H1 (cell line): ENCODE measurements at regions not wholly inside any gene's neighbourhood (a gene's known extent, or its start where the extent isn't known, plus 50 kb on each side); places are given as distances from the start of the nearest gene placed in this dataset.

Experiments used
- CTCF ChIA-PET: fragments of 300-600 bp; sonication (Branson Sonifier 250); formaldehyde crosslinking; loops from one replicate; lab custom pipeline; 2021; ENCODE audit not compliant: partially characterized antibody; lab: Charles Lee
- POLR2A ChIA-PET: fragments of 300-600 bp; sonication (Branson Sonifier 250); formaldehyde crosslinking; loops from one replicate; lab custom pipeline; 2021; ENCODE audit warnings: inconsistent platforms; ENCODE audit not compliant: partially characterized antibody; lab: Charles Lee
- DNase-seq, 2 experiments: peaks; one replicate each; pipeline versions ENCODE4 v3.0.0 to v3.0.0-alpha.2; 2010 to 2022; ENCODE audit warnings: low spot score in 2 of 2, low read depth in 1 of 2, mixed read lengths in 1 of 2
- FAIRE-seq: peaks from 2 replicates; lab custom pipeline; 2011; peaks lifted over from hg19 to GRCh38; lab: Jason Lieb, UNC
- H2AFZ ChIP-seq: 2 replicates; pipeline ENCODE4 v1.8.1; 2012; ENCODE audit warnings: low read length, inconsistent platforms
- H2AK5ac ChIP-seq: 2 replicates; pipeline ENCODE4 v1.6.1; 2013; ENCODE audit warnings: low read depth, low read length
- H2BK120ac ChIP-seq: replicated peaks from 2 replicates; pipeline ENCODE3; 2013; ENCODE audit warnings: low read depth, low read length, inconsistent platforms
- H2BK12ac ChIP-seq: 2 replicates; pipeline ENCODE4 v1.6.1; 2013; ENCODE audit warnings: low read depth, low read length
- H2BK15ac ChIP-seq: 2 replicates; pipeline ENCODE4 v1.6.1; 2013; ENCODE audit warnings: low read length
- H2BK20ac ChIP-seq: 2 replicates; pipeline ENCODE4 v1.6.1; 2013; ENCODE audit warnings: low read length
- H2BK5ac ChIP-seq: 2 replicates; pipeline ENCODE4 v1.6.1; 2013; ENCODE audit warnings: low read depth, low read length
- H3K14ac ChIP-seq: 2 replicates; pipeline ENCODE4 v1.6.1; 2013; ENCODE audit warnings: inconsistent platforms; ENCODE audit not compliant: insufficient read length
- H3K18ac ChIP-seq: 2 replicates; pipeline ENCODE4 v1.6.1; 2013; ENCODE audit warnings: low read length; ENCODE audit errors: extremely low read depth
- H3K23ac ChIP-seq: 2 replicates; pipeline ENCODE4 v1.6.1; 2013; ENCODE audit warnings: inconsistent platforms; ENCODE audit not compliant: insufficient read length
- H3K23me2 ChIP-seq: 2 replicates; pipeline ENCODE4 v1.6.1; 2013; ENCODE audit warnings: low read depth, low read length
- H3K27ac ChIP-seq: 2 replicates; pipeline ENCODE4 v1.6.1; 2011; ENCODE audit warnings: low read depth, low read length, inconsistent platforms
- H3K27me3 ChIP-seq, 4 experiments: replicated peaks in 1 of 4; 1 replicate in 1 of 4; 2 replicates in 3 of 4; pipeline versions ENCODE4 v1.6.1 to v1.8.1; 2011 to 2013; ENCODE audit warnings: low read length in 3 of 4, mild to moderate bottlenecking in 3 of 4, inconsistent platforms in 2 of 4, mixed read lengths in 2 of 4, moderate library complexity in 1 of 4; ENCODE audit not compliant: control insufficient read depth in 3 of 4, insufficient read depth in 3 of 4; ENCODE audit errors: extremely low read depth in 1 of 4
- H3K36me3 ChIP-seq, 4 experiments: 2 replicates each; pipeline versions ENCODE4 v1.6.1 to v1.8.1; 2011 to 2013; ENCODE audit warnings: mild to moderate bottlenecking in 4 of 4, low read length in 3 of 4, moderate library complexity in 2 of 4, control low read depth in 1 of 4, inconsistent platforms in 1 of 4; ENCODE audit not compliant: insufficient read depth in 4 of 4, control insufficient read depth in 2 of 4
- H3K4ac ChIP-seq: replicated peaks from 2 replicates; pipeline ENCODE3; 2013; ENCODE audit warnings: low read length, low read depth, mixed read lengths, inconsistent platforms; ENCODE audit not compliant: insufficient read length
- H3K4me1 ChIP-seq, 4 experiments: replicated peaks in 1 of 4; 1 replicate in 1 of 4; 2 replicates in 3 of 4; pipeline versions ENCODE4 v1.6.1 to v1.8.1; 2011 to 2013; ENCODE audit warnings: low read length in 3 of 4, inconsistent platforms in 2 of 4, mixed read lengths in 1 of 4; ENCODE audit not compliant: insufficient read depth in 4 of 4, control insufficient read depth in 3 of 4
- H3K4me2 ChIP-seq, 2 experiments: 2 replicates each; pipeline versions ENCODE4 v1.6.1 to v1.8.1; 2011 to 2013; ENCODE audit warnings: low read depth in 2 of 2, low read length in 2 of 2, control low read depth in 1 of 2, inconsistent platforms in 1 of 2, mild to moderate bottlenecking in 1 of 2; ENCODE audit not compliant: insufficient read depth in 1 of 2
- H3K4me3 ChIP-seq, 4 experiments: fragments of 200-600, 300-600 bp in 1 of 4; sonication (generic), shearing (Covaris generic), sonication (Bioruptor Twin) in 1 of 4; 2 replicates each; pipeline versions ENCODE4 v1.5.1 to v1.8.1; 2011 to 2016; ENCODE audit warnings: low read length in 4 of 4, low read depth in 3 of 4, control low read depth in 2 of 4, inconsistent platforms in 2 of 4, mild to moderate bottlenecking in 2 of 4, mixed read lengths in 1 of 4, moderate library complexity in 1 of 4; ENCODE audit not compliant: insufficient read depth in 2 of 4; ENCODE audit errors: extremely low read depth in 1 of 4
- H3K56ac ChIP-seq: replicated peaks from 2 replicates; pipeline ENCODE3; 2013; ENCODE audit warnings: low read depth, mild to moderate bottlenecking, mixed read lengths, low read length, inconsistent platforms; ENCODE audit not compliant: insufficient read length
- H3K79me1 ChIP-seq: 2 replicates; pipeline ENCODE4 v1.6.1; 2013; ENCODE audit warnings: low read depth, low read length, control low read depth
- H3K79me2 ChIP-seq, 2 experiments: 2 replicates each; pipeline versions ENCODE4 v1.6.1 to v1.8.1; 2012 to 2013; ENCODE audit warnings: low read length in 2 of 2, mild to moderate bottlenecking in 2 of 2, inconsistent platforms in 1 of 2; ENCODE audit not compliant: insufficient read depth in 2 of 2, control insufficient read depth in 1 of 2
- H3K9ac ChIP-seq, 4 experiments: replicated peaks in 1 of 4; 1 replicate in 1 of 4; 2 replicates in 3 of 4; pipeline versions ENCODE4 v1.6.1 to v1.8.1; 2011 to 2013; ENCODE audit warnings: low read depth in 3 of 4, low read length in 3 of 4, control low read depth in 2 of 4, mild to moderate bottlenecking in 2 of 4, moderate library complexity in 2 of 4, inconsistent platforms in 1 of 4; ENCODE audit errors: extremely low read depth in 1 of 4
- H3K9me3 ChIP-seq, 2 experiments: 2 replicates each; pipeline versions ENCODE4 v1.6.1 to v1.8.1; 2012 to 2013; ENCODE audit warnings: mild to moderate bottlenecking in 2 of 2, moderate library complexity in 2 of 2, control low read depth in 1 of 2, inconsistent platforms in 1 of 2, low read depth in 1 of 2, low read length in 1 of 2, mixed read lengths in 1 of 2; ENCODE audit not compliant: insufficient read depth in 2 of 2
- H4K20me1 ChIP-seq, 2 experiments: replicated peaks in 1 of 2; 2 replicates each; pipeline versions ENCODE3 to v1.8.1; 2011 to 2013; ENCODE audit warnings: inconsistent platforms in 2 of 2, low read length in 2 of 2, mild to moderate bottlenecking in 1 of 2; ENCODE audit not compliant: insufficient read depth in 2 of 2, control insufficient read depth in 1 of 2
- H4K5ac ChIP-seq: 2 replicates; pipeline ENCODE4 v1.6.1; 2013; ENCODE audit warnings: low read length, low read depth, mixed read lengths, inconsistent platforms; ENCODE audit not compliant: insufficient read length
- H4K8ac ChIP-seq: 2 replicates; pipeline ENCODE4 v1.8.0; 2013; ENCODE audit warnings: mild to moderate bottlenecking, moderate library complexity, low read length, inconsistent platforms; ENCODE audit not compliant: insufficient read depth; ENCODE audit errors: extremely low read depth
- H4K91ac ChIP-seq: replicated peaks from 2 replicates; pipeline ENCODE3; 2013; ENCODE audit warnings: low read length, mixed read lengths, inconsistent platforms; ENCODE audit not compliant: insufficient read length
- CTCF ChIP-seq, 3 experiments: IDR thresholded peaks; 1 replicate in 2 of 3; 2 replicates in 1 of 3; pipeline versions ENCODE4 v1.5.1 to v1.6.1; 2011; ENCODE audit warnings: low read length in 3 of 3, mild to moderate bottlenecking in 3 of 3, inconsistent platforms in 2 of 3, low read depth in 1 of 3, moderate library complexity in 1 of 3; ENCODE audit not compliant: insufficient read depth in 1 of 3; ENCODE audit errors: control extremely low read depth in 1 of 3
- EP300 ChIP-seq, 2 experiments: IDR thresholded peaks; 1 replicate in 1 of 2; 2 replicates in 1 of 2; pipeline ENCODE4 v1.6.1; 2011 to 2012; ENCODE audit warnings: low read depth in 2 of 2, low read length in 2 of 2, mild to moderate bottlenecking in 2 of 2, borderline replicate concordance in 1 of 2, inconsistent platforms in 1 of 2, moderate library complexity in 1 of 2
- WGBS, 2 experiments: shearing (Covaris generic) in 1 of 2; methylation state at CpG; one replicate each; pipeline versions ENCODE4 v1.1.6 to v1.1.7; 2013 to 2015; ENCODE audit warnings: low lambda C conversion rate in 2 of 2, mixed read lengths in 2 of 2, inconsistent platforms in 1 of 2, low coverage in 1 of 2, missing lambda C conversion rate in 1 of 2; ENCODE audit not compliant: insufficient replicate concordance in 2 of 2, insufficient coverage in 1 of 2, insufficient read length in 1 of 2; ENCODE audit errors: extremely low coverage in 1 of 2, missing lambda C conversion rate in 1 of 2; 5-methylcytosine and 5-hydroxymethylcytosine counted together

- Histone ChIP-seq H3K79me2 (no peaks in the 10 kb centered on the region), H2BK12ac (no peak overlapping the region), H3K23ac (no peak overlapping the region), H3K27me3 (no peaks in the 10 kb centered on the region), H2BK5ac (no peak overlapping the region), H3K79me1 (no peaks in the 10 kb centered on the region), H3K23me2 (no peaks in the 10 kb centered on the region), H3K4me3 (no peak overlapping the region), H4K8ac (no peak overlapping the region), H3K4me1 (no peaks in the 10 kb centered on the region), H3K9ac (no peak overlapping the region), H2BK120ac (no peak overlapping the region), H3K56ac (no peak overlapping the region), H4K20me1 (no peaks in the 10 kb centered on the region), H3K4me2 (no peak overlapping the region), H3K9me3 (no peaks in the 10 kb centered on the region), H3K14ac (no peak overlapping the region), H2BK15ac (no peak overlapping the region), H4K5ac (no peak overlapping the region), H3K18ac (no peak overlapping the region), H2BK20ac (no peak overlapping the region), H3K36me3 (no peaks in the 10 kb centered on the region), H3K27ac (no peak overlapping the region), H3K4ac (no peak overlapping the region), H2AK5ac (no peak overlapping the region), H4K91ac (no peak overlapping the region), H2AFZ (no peak overlapping the region)
- CTCF ChIA-PET: no interaction called here
- no peak for DNase-seq
- WGBS, 2 experiments: 94% methylated on average over 2 of the region's 2 CpGs; no CpG with 5 or more reads in 1 of the 2 experiments
- no peak for TF ChIP-seq EP300 (IDR thresholded peaks at IDR 0.05; ENCODE audit: borderline replicate concordance in 1 of 2, low read depth in 2 of 2, low read length in 2 of 2)
- TF ChIP-seq CTCF (IDR thresholded peaks at IDR 0.05; ENCODE audit: control extremely low read depth in 1 of 3, insufficient read depth in 1 of 3, low read depth in 1 of 3, low read length in 3 of 3): no peak
- POLR2A ChIA-PET: no interaction called here
- no peak for FAIRE-seq
Observed at GRCh38 chr11:24383137-24383536, 113.7 kb upstream of the LUZP2 start.
